ENCODE measurements at regions not wholly inside any gene's neighbourhood (a gene's known extent, or its start where the extent isn't known, plus 50 kb on each side); places are given as distances from the start of the nearest gene placed in this dataset.
"Not testable (repeated sequence)": the region's sequence is repeated elsewhere in the genome, so short reads cannot be mapped to it uniquely, and the experiment has no call there.

- H3K36me3 Mint-ChIP-seq (ENCODE audit: insufficient read depth); H3K4me3 Mint-ChIP-seq; ATAC-seq (replicated peaks; ENCODE audit: extremely low read depth, poor library complexity, severe bottlenecking); DNase-seq (ENCODE audit: low spot score in 2 of 2); H3K4me1 Mint-ChIP-seq; H3K9me3 Mint-ChIP-seq; H3K27ac Mint-ChIP-seq (ENCODE audit: low read depth): not testable (repeated sequence)
- H3K27me3 Mint-ChIP-seq: peaks cover 33% of the 10 kb centered on the region
These were observed 80.2 kb downstream of the TRIM43 start for GRCh38 chr2:95671992-95672391.

GRCh38 chr2:95672500-95672899 lies 80.7 kb downstream of the TRIM43 start:
- H3K9me3 Mint-ChIP-seq; DNase-seq (ENCODE audit: low spot score in 2 of 2); ATAC-seq (replicated peaks; ENCODE audit: extremely low read depth, poor library complexity, severe bottlenecking); H3K4me1 Mint-ChIP-seq; H3K4me3 Mint-ChIP-seq; H3K36me3 Mint-ChIP-seq (ENCODE audit: insufficient read depth); H3K27ac Mint-ChIP-seq (ENCODE audit: low read depth): not testable (repeated sequence)
- H3K27me3 Mint-ChIP-seq: peaks cover 28% of the 10 kb centered on the region

DNA sequence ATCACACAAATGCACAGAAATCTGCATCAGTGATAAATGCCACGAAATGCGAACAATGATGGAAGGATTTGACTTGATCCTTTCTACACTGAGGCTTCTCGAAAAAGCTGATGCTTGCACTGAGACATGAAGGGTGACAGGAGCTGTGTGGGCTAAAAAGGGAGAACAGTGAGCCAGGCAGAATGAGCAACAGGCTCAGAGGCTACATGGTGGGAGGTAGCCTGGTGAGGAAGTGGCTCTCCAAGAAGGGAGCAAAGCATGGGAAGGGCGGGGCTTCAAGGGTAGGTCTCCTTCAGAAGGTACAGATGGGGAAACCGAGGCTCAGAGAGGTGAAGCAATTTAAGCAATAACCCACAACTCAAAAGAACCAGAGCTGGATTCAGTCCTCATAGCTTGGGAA lies 82.4 kb downstream of the TRIM43 start:
- no peak for ATAC-seq (replicated peaks; ENCODE audit: extremely low read depth, poor library complexity, severe bottlenecking)
- H3K9me3 Mint-ChIP-seq: no peaks in the 10 kb centered on the region
- no peaks in the 10 kb centered on the region for H3K36me3 Mint-ChIP-seq (ENCODE audit: insufficient read depth)
- no peaks in the 10 kb centered on the region for H3K4me1 Mint-ChIP-seq
- H3K27me3 Mint-ChIP-seq: peaks cover 34% of the 10 kb centered on the region
- H3K4me3 Mint-ChIP-seq: no peak overlapping the region
- no peak overlapping the region for H3K27ac Mint-ChIP-seq (ENCODE audit: low read depth)
- DNase-seq (ENCODE audit: low spot score in 2 of 2): no peak

GRCh38 chr2:95676573-95676972 lies 84.8 kb downstream of the TRIM43 start:
- not testable (repeated sequence) for H3K9me3 Mint-ChIP-seq; DNase-seq (ENCODE audit: low spot score in 2 of 2); H3K4me3 Mint-ChIP-seq; H3K36me3 Mint-ChIP-seq (ENCODE audit: insufficient read depth); H3K27ac Mint-ChIP-seq (ENCODE audit: low read depth); ATAC-seq (replicated peaks; ENCODE audit: extremely low read depth, poor library complexity, severe bottlenecking); H3K4me1 Mint-ChIP-seq
- peaks cover 45% of the 10 kb centered on the region for H3K27me3 Mint-ChIP-seq

- Mint-ChIP-seq H3K4me3 (no peak overlapping the region), H3K27ac (ENCODE audit: low read depth) (no peak overlapping the region), H3K27me3 (peaks cover 51% of the 10 kb centered on the region), H3K9me3 (no peaks in the 10 kb centered on the region), H3K4me1 (no peaks in the 10 kb centered on the region), H3K36me3 (ENCODE audit: insufficient read depth) (no peaks in the 10 kb centered on the region)
- DNase-seq (ENCODE audit: low spot score in 2 of 2) (no peak), ATAC-seq (replicated peaks; ENCODE audit: extremely low read depth, poor library complexity, severe bottlenecking) (no peak)
These were observed 85.5 kb downstream of the TRIM43 start for GRCh38 chr2:95677346-95677745.

GRCh38 chr2:95677833-95678232 lies 86.0 kb downstream of the TRIM43 start:
- not testable (repeated sequence) for H3K4me1 Mint-ChIP-seq; H3K9me3 Mint-ChIP-seq; H3K27ac Mint-ChIP-seq (ENCODE audit: low read depth); H3K4me3 Mint-ChIP-seq; H3K36me3 Mint-ChIP-seq (ENCODE audit: insufficient read depth); DNase-seq (ENCODE audit: low spot score in 2 of 2); ATAC-seq (replicated peaks; ENCODE audit: extremely low read depth, poor library complexity, severe bottlenecking)
- peaks cover 56% of the 10 kb centered on the region for H3K27me3 Mint-ChIP-seq

DNA sequence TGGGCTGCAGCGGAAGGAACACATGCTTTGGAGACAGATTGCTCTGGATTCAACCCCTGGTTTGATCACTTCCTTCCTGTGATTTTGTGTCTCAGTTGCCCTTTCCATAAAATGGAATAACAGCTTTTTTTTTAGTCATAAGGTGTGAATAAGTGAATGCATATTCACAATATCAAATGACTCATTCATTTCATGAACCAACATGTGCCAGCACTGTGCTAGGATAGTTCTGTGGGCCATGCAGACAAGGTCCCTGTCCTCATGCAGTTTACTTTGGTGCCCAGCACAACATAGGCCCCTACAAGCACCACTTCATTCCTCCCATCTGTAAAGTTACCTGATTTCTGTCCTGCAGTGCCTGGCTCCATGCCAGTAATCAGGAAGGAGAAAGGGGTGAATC lies 89.4 kb downstream of the TRIM43 start:
- not testable (repeated sequence) for H3K27ac Mint-ChIP-seq (ENCODE audit: low read depth); H3K36me3 Mint-ChIP-seq (ENCODE audit: insufficient read depth); DNase-seq (ENCODE audit: low spot score in 2 of 2); H3K9me3 Mint-ChIP-seq; H3K4me1 Mint-ChIP-seq; ATAC-seq (replicated peaks; ENCODE audit: extremely low read depth, poor library complexity, severe bottlenecking); H3K4me3 Mint-ChIP-seq
- H3K27me3 Mint-ChIP-seq: peaks cover 63% of the 10 kb centered on the region

DNA sequence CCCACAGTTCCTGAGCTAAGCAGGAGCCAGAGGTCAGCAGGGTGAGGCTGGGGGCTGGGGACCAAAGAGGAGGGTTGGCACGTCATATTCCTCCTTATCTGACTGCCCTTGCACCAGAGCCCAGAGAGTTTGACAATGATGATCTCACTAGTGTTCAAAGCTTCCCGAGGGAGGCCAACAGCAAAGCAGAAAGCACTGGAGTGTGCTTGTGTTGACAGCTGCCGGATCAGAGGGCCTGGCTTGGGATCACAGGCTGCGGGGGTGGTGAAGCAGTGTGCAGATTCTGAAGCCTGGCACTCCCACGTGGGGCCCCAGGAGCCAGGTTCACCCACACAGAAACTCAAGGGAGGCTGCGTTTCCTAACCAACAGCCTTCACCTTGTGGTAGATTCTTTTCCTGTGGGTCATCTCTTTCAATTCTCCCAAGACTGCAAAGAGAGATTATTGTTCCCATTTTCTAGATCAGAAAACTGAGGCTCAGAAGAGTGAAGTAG lies 89.8 kb downstream of the TRIM43 start:
- H3K4me1 Mint-ChIP-seq; H3K36me3 Mint-ChIP-seq (ENCODE audit: insufficient read depth); ATAC-seq (replicated peaks; ENCODE audit: extremely low read depth, poor library complexity, severe bottlenecking); H3K9me3 Mint-ChIP-seq; H3K27ac Mint-ChIP-seq (ENCODE audit: low read depth); DNase-seq (ENCODE audit: low spot score in 2 of 2); H3K4me3 Mint-ChIP-seq: not testable (repeated sequence)
- H3K27me3 Mint-ChIP-seq: peaks cover 63% of the 10 kb centered on the region

- H3K27ac Mint-ChIP-seq (ENCODE audit: low read depth); DNase-seq (ENCODE audit: low spot score in 2 of 2); H3K4me1 Mint-ChIP-seq; ATAC-seq (replicated peaks; ENCODE audit: extremely low read depth, poor library complexity, severe bottlenecking); H3K9me3 Mint-ChIP-seq; H3K36me3 Mint-ChIP-seq (ENCODE audit: insufficient read depth): not testable (repeated sequence)
- peak overlapping the region; percentile 14 for H3K4me3 Mint-ChIP-seq
- H3K27me3 Mint-ChIP-seq: peaks cover 63% of the 10 kb centered on the region
These were observed 91.2 kb downstream of the TRIM43 start for GRCh38 chr2:95682889-95683517.

- no peaks in the 10 kb centered on the region for H3K9me3 Mint-ChIP-seq
These were observed 93.7 kb downstream of the TRIM43 start for GRCh38 chr2:95685513-95685912.

GRCh38 chr2:95686056-95686825 lies 94.4 kb downstream of the TRIM43 start:
- peaks cover 34% of the 10 kb centered on the region for H3K27me3 Mint-ChIP-seq
- ATAC-seq (replicated peaks; ENCODE audit: extremely low read depth, poor library complexity, severe bottlenecking); DNase-seq (ENCODE audit: low spot score in 2 of 2): not testable (repeated sequence)

More at GRCh38 chr2:95685513-95685912, 93.7 kb downstream of the TRIM43 start:
- Mint-ChIP-seq H3K4me1 (peaks cover 6% of the 10 kb centered on the region), H3K27me3 (peaks cover 41% of the 10 kb centered on the region), H3K27ac (ENCODE audit: low read depth) (no peak overlapping the region), H3K4me3 (no peak overlapping the region), H3K36me3 (ENCODE audit: insufficient read depth) (peaks cover 2% of the 10 kb centered on the region)
- DNase-seq (ENCODE audit: low spot score in 2 of 2): no peak
- ATAC-seq (replicated peaks; ENCODE audit: extremely low read depth, poor library complexity, severe bottlenecking): no peak

GRCh38 chr2:95687852-95688251 lies 96.1 kb downstream of the TRIM43 start:
- not testable (repeated sequence) for H3K4me3 Mint-ChIP-seq; DNase-seq (ENCODE audit: low spot score in 2 of 2); H3K9me3 Mint-ChIP-seq; H3K36me3 Mint-ChIP-seq (ENCODE audit: insufficient read depth); H3K27ac Mint-ChIP-seq (ENCODE audit: low read depth); ATAC-seq (replicated peaks; ENCODE audit: extremely low read depth, poor library complexity, severe bottlenecking); H3K4me1 Mint-ChIP-seq
- H3K27me3 Mint-ChIP-seq: peaks cover 23% of the 10 kb centered on the region

More at GRCh38 chr2:95686056-95686825, 94.4 kb downstream of the TRIM43 start:
- not testable (repeated sequence) for H3K4me1 Mint-ChIP-seq; H3K9me3 Mint-ChIP-seq; H3K4me3 Mint-ChIP-seq; H3K27ac Mint-ChIP-seq (ENCODE audit: low read depth); H3K36me3 Mint-ChIP-seq (ENCODE audit: insufficient read depth)

GRCh38 chr2:95691210-95691609 lies 99.4 kb downstream of the TRIM43 start:
- H3K4me3 Mint-ChIP-seq; DNase-seq (ENCODE audit: low spot score in 2 of 2); H3K9me3 Mint-ChIP-seq; H3K4me1 Mint-ChIP-seq; H3K27ac Mint-ChIP-seq (ENCODE audit: low read depth); H3K36me3 Mint-ChIP-seq (ENCODE audit: insufficient read depth); ATAC-seq (replicated peaks; ENCODE audit: extremely low read depth, poor library complexity, severe bottlenecking): not testable (repeated sequence)
- H3K27me3 Mint-ChIP-seq: peaks cover 25% of the 10 kb centered on the region

Measured in central memory CD8-positive, alpha-beta T cell (primary cell).